H9 (cell line): ENCODE measurements at regions not wholly inside any gene's neighbourhood (a gene's known extent, or its start where the extent isn't known, plus 50 kb on each side); places are given as distances from the start of the nearest gene placed in this dataset.

ENCODE experiments used
- DNase-seq: peaks from one replicate; pipeline ENCODE4 v3.0.0-alpha.2; 2017
- H2AFZ ChIP-seq: one replicate; pipeline ENCODE4 v1.6.1; 2013; ENCODE audit warnings: mild to moderate bottlenecking, low read length, control low read depth, moderate library complexity
- H2AK5ac ChIP-seq: 2 replicates; pipeline ENCODE4 v1.6.1; 2013; ENCODE audit warnings: low read length, control low read depth, mixed read lengths; ENCODE audit not compliant: insufficient read length
- H2BK120ac ChIP-seq: one replicate; pipeline ENCODE4 v1.6.1; 2013; ENCODE audit warnings: low read depth, mild to moderate bottlenecking, low read length, control low read depth, inconsistent platforms; ENCODE audit not compliant: poor library complexity, severe bottlenecking
- H2BK12ac ChIP-seq: 2 replicates; pipeline ENCODE4 v1.6.1; 2013; ENCODE audit warnings: low read length, control low read depth, mixed read lengths, low read depth; ENCODE audit not compliant: insufficient read length
- H2BK15ac ChIP-seq: 2 replicates; pipeline ENCODE4 v1.6.1; 2013; ENCODE audit warnings: low read depth, low read length, control low read depth
- H2BK20ac ChIP-seq: one replicate; pipeline ENCODE4 v1.6.1; 2013; ENCODE audit warnings: low read depth, mild to moderate bottlenecking, low read length, control low read depth, inconsistent platforms; ENCODE audit not compliant: poor library complexity, severe bottlenecking
- H2BK5ac ChIP-seq: 2 replicates; pipeline ENCODE4 v1.6.1; 2013; ENCODE audit warnings: low read length, control low read depth, mixed read lengths; ENCODE audit not compliant: insufficient read length
- H3K14ac ChIP-seq: 2 replicates; pipeline ENCODE4 v1.6.1; 2013; ENCODE audit warnings: low read length, control low read depth; ENCODE audit not compliant: insufficient read depth
- H3K18ac ChIP-seq: 2 replicates; pipeline ENCODE4 v1.6.1; 2013; ENCODE audit warnings: low read depth, mild to moderate bottlenecking, mixed read lengths, low read length, control low read depth; ENCODE audit not compliant: insufficient read length
- H3K23ac ChIP-seq: 2 replicates; pipeline ENCODE4 v1.6.1; 2013; ENCODE audit warnings: low read length, control low read depth, mixed read lengths, low read depth; ENCODE audit not compliant: insufficient read length
- H3K23me2 ChIP-seq: 2 replicates; pipeline ENCODE4 v1.6.1; 2013; ENCODE audit warnings: low read depth, mild to moderate bottlenecking, mixed read lengths, low read length, control low read depth; ENCODE audit not compliant: insufficient read length, poor library complexity, severe bottlenecking
- H3K27ac ChIP-seq: 2 replicates; pipeline ENCODE4 v1.5.1; 2013; ENCODE audit warnings: low read length, control low read depth, mixed read lengths, low read depth; ENCODE audit not compliant: insufficient read length
- H3K27me3 ChIP-seq: 2 replicates; pipeline ENCODE4 v1.6.1; 2013; ENCODE audit warnings: low read length, control low read depth, inconsistent platforms; ENCODE audit not compliant: insufficient read depth
- H3K4ac ChIP-seq: 2 replicates; pipeline ENCODE4 v1.6.1; 2013; ENCODE audit warnings: low read depth, mild to moderate bottlenecking, control low read depth, inconsistent platforms, low read length, moderate library complexity
- H3K4me1 ChIP-seq: 2 replicates; pipeline ENCODE4 v1.6.1; 2013; ENCODE audit warnings: low read length, control low read depth, inconsistent platforms; ENCODE audit not compliant: insufficient read depth
- H3K4me2 ChIP-seq: 2 replicates; pipeline ENCODE4 v1.6.1; 2013; ENCODE audit warnings: low read length, control low read depth, mixed read lengths; ENCODE audit not compliant: insufficient read length, insufficient read depth
- H3K56ac ChIP-seq: 2 replicates; pipeline ENCODE4 v1.6.1; 2013; ENCODE audit warnings: low read depth, mild to moderate bottlenecking, mixed read lengths, low read length, control low read depth; ENCODE audit not compliant: insufficient read length
- H3K79me1 ChIP-seq: 2 replicates; pipeline ENCODE4 v1.6.1; 2013; ENCODE audit warnings: low read depth, mild to moderate bottlenecking, moderate library complexity, low read length, control low read depth, inconsistent platforms; ENCODE audit not compliant: insufficient read depth, poor library complexity, severe bottlenecking
- H3K79me2 ChIP-seq: 2 replicates; pipeline ENCODE4 v1.6.1; 2013; ENCODE audit warnings: low read length, control low read depth, inconsistent platforms; ENCODE audit not compliant: insufficient read depth
- H3K9ac ChIP-seq: 2 replicates; pipeline ENCODE4 v1.6.1; 2013; ENCODE audit warnings: low read length, control low read depth, mixed read lengths; ENCODE audit not compliant: insufficient read length; ENCODE audit errors: extremely low read depth
- H3K9me3 ChIP-seq: one replicate; pipeline ENCODE4 v1.6.1; 2013; ENCODE audit warnings: low read depth, low read length, inconsistent platforms; ENCODE audit not compliant: control insufficient read depth
- H3T11ph ChIP-seq: one replicate; pipeline ENCODE4 v1.6.1; 2013; ENCODE audit warnings: mild to moderate bottlenecking, low read length, control low read depth, inconsistent platforms
- H4K20me1 ChIP-seq: one replicate; pipeline ENCODE4 v1.6.1; 2013; ENCODE audit not compliant: control insufficient read depth, insufficient read length, insufficient read depth
- H4K5ac ChIP-seq: 2 replicates; pipeline ENCODE4 v1.6.1; 2013; ENCODE audit warnings: low read depth, mild to moderate bottlenecking, mixed read lengths, low read length, control low read depth; ENCODE audit not compliant: insufficient read length
- H4K8ac ChIP-seq: replicated peaks from 2 replicates; pipeline ENCODE4 v1.6.1; 2013; ENCODE audit warnings: low read length, control low read depth, mixed read lengths, low read depth; ENCODE audit not compliant: insufficient read length
- H4K91ac ChIP-seq: 2 replicates; pipeline ENCODE4 v1.6.1; 2013; ENCODE audit warnings: low read depth, mild to moderate bottlenecking, moderate library complexity, mixed read lengths, low read length, control low read depth; ENCODE audit not compliant: insufficient read length
- H3K27ac Mint-ChIP-seq, 3 experiments: 2 replicates in 2 of 3; 3 replicates in 1 of 3; pipeline ENCODE4 v1.8.0; 2020 to 2021; ENCODE audit warnings: mixed read lengths in 3 of 3, mild to moderate bottlenecking in 1 of 3, moderate library complexity in 1 of 3
- H3K27me3 Mint-ChIP-seq: 2 replicates; pipeline ENCODE4 v1.8.0; 2021; ENCODE audit warnings: low read depth, mild to moderate bottlenecking, moderate library complexity, mixed read lengths
- H3K36me3 Mint-ChIP-seq, 3 experiments: 2 replicates in 2 of 3; 3 replicates in 1 of 3; pipeline ENCODE4 v1.8.0; 2020 to 2021; ENCODE audit warnings: low read depth in 3 of 3, mixed read lengths in 3 of 3; ENCODE audit not compliant: insufficient read depth in 1 of 3
- H3K4me1 Mint-ChIP-seq, 2 experiments: 2 replicates each; pipeline ENCODE4 v1.8.0; 2020; ENCODE audit warnings: mixed read lengths in 2 of 2
- H3K4me3 Mint-ChIP-seq, 2 experiments: 2 replicates in 1 of 2; 3 replicates in 1 of 2; pipeline ENCODE4 v1.8.0; 2020 to 2021; ENCODE audit warnings: mild to moderate bottlenecking in 2 of 2, mixed read lengths in 2 of 2, moderate library complexity in 1 of 2
- H3K9me3 Mint-ChIP-seq, 2 experiments: 2 replicates in 1 of 2; 3 replicates in 1 of 2; pipeline ENCODE4 v1.8.0; 2020; ENCODE audit warnings: mild to moderate bottlenecking in 2 of 2, mixed read lengths in 2 of 2, moderate library complexity in 1 of 2
- WGBS: extraction: QIAGEN DNeasy Blood & Tissue Kit; methylation state at CpG from one replicate; pipeline ENCODE4 v1.1.7; 2013; ENCODE audit warnings: missing lambda C conversion rate, low lambda C conversion rate, mixed read lengths; ENCODE audit not compliant: insufficient read length; ENCODE audit errors: extremely low coverage; 5-methylcytosine and 5-hydroxymethylcytosine counted together
- TF ChIP-seq, protein P1 (sequence below): fragments of 200-600 bp; sonication (generic); conservative IDR thresholded peaks from 3 replicates; pipeline ENCODE4 v1.8.0; 2021; ENCODE audit warnings: antibody characterized with exemption, mild to moderate bottlenecking

GRCh38 chr5:89513299-89514044, 630.5 kb upstream of the MEF2C start:
- H4K91ac ChIP-seq, result no peak overlapping the region
- no peak overlapping the region for H3K56ac ChIP-seq
- no peaks in the 10 kb centered on the region for H3K27me3 Mint-ChIP-seq
- H3K23me2 ChIP-seq, result no peaks in the 10 kb centered on the region
- no CpG with 5 or more reads among the region's 3 CpGs for WGBS
- H3K4me3 Mint-ChIP-seq, result no peak overlapping the region
- no peak overlapping the region for H2AFZ ChIP-seq
- no peaks in the 10 kb centered on the region for H3K4me1 ChIP-seq
- H3K9me3 ChIP-seq, result no peaks in the 10 kb centered on the region
- H3K27ac ChIP-seq, result no peak overlapping the region
- no peak overlapping the region for H3K18ac ChIP-seq
- TF ChIP-seq, protein P1, sequence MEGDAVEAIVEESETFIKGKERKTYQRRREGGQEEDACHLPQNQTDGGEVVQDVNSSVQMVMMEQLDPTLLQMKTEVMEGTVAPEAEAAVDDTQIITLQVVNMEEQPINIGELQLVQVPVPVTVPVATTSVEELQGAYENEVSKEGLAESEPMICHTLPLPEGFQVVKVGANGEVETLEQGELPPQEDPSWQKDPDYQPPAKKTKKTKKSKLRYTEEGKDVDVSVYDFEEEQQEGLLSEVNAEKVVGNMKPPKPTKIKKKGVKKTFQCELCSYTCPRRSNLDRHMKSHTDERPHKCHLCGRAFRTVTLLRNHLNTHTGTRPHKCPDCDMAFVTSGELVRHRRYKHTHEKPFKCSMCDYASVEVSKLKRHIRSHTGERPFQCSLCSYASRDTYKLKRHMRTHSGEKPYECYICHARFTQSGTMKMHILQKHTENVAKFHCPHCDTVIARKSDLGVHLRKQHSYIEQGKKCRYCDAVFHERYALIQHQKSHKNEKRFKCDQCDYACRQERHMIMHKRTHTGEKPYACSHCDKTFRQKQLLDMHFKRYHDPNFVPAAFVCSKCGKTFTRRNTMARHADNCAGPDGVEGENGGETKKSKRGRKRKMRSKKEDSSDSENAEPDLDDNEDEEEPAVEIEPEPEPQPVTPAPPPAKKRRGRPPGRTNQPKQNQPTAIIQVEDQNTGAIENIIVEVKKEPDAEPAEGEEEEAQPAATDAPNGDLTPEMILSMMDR, result no peak
- no peak overlapping the region for H4K8ac ChIP-seq
- no peak overlapping the region for H3K14ac ChIP-seq
- H3K4me2 ChIP-seq, result no peak overlapping the region
- no peak overlapping the region for H3K4ac ChIP-seq
- H3K27ac Mint-ChIP-seq, result no peak overlapping the region
- H3K79me2 ChIP-seq, result no peaks in the 10 kb centered on the region
- no peak for DNase-seq
- no peak overlapping the region for H2BK12ac ChIP-seq
- no peaks in the 10 kb centered on the region for H3K79me1 ChIP-seq
- H2BK5ac ChIP-seq, result no peak overlapping the region
- no peak overlapping the region for H3K23ac ChIP-seq
- no peaks in the 10 kb centered on the region for H3K36me3 Mint-ChIP-seq
- no peak overlapping the region for H2BK20ac ChIP-seq
- no peaks in the 10 kb centered on the region for H3K27me3 ChIP-seq
- no peak overlapping the region for H2BK120ac ChIP-seq
- no peaks in the 10 kb centered on the region for H4K20me1 ChIP-seq
- no peak overlapping the region for H3K9ac ChIP-seq
- no peak overlapping the region for H4K5ac ChIP-seq
- H3T11ph ChIP-seq, result no peak overlapping the region
- no peaks in the 10 kb centered on the region for H3K9me3 Mint-ChIP-seq
- H2BK15ac ChIP-seq, result no peak overlapping the region
- H2AK5ac ChIP-seq, result no peak overlapping the region
- H3K4me1 Mint-ChIP-seq, result no peaks in the 10 kb centered on the region
